ENCODE measurements at regions not wholly inside any gene's neighbourhood (a gene's known extent, or its start where the extent isn't known, plus 50 kb on each side); places are given as distances from the start of the nearest gene placed in this dataset.

GRCh38 chr14:85915711-85916110 is 385.8 kb downstream of the FLRT2 start:
- no peak for TF ChIP-seq CTCF (IDR thresholded peaks at IDR 0.05)

- no peak for TF ChIP-seq CTCF (IDR thresholded peaks at IDR 0.05)
These were observed 382.2 kb downstream of the FLRT2 start for GRCh38 chr14:85912141-85912540.

- no peak for TF ChIP-seq CTCF (IDR thresholded peaks at IDR 0.05)
These were observed 381.1 kb downstream of the FLRT2 start for GRCh38 chr14:85911044-85911443.

- TF ChIP-seq CTCF (IDR thresholded peaks at IDR 0.05) = no peak
These were observed 379.6 kb downstream of the FLRT2 start for GRCh38 chr14:85909581-85909980.

GRCh38 chr14:85907536-85907935 is 377.6 kb downstream of the FLRT2 start:
- no peak for TF ChIP-seq CTCF (IDR thresholded peaks at IDR 0.05)

- no peak for TF ChIP-seq CTCF (IDR thresholded peaks at IDR 0.05)
These were observed 367.9 kb downstream of the FLRT2 start for GRCh38 chr14:85897808-85898207.

- TF ChIP-seq CTCF (IDR thresholded peaks at IDR 0.05) = no peak
These were observed 365.7 kb downstream of the FLRT2 start for GRCh38 chr14:85895603-85896002.

GRCh38 chr14:85892251-85892650 is 362.3 kb downstream of the FLRT2 start:
- no peak for TF ChIP-seq CTCF (IDR thresholded peaks at IDR 0.05)

Measured in LNCAP (cell line).